Heart right ventricle (tissue), 16 donors: ENCODE measurements at regions not wholly inside any gene's neighbourhood (a gene's known extent, or its start where the extent isn't known, plus 50 kb on each side); places are given as distances from the start of the nearest gene placed in this dataset.

ENCODE experiments used
- ATAC-seq, 8 donors: fragments of 200-7000 bp; cut with Tn5 transposase; one replicate each; pipeline ENCODE4 v1.9.1; 2020; ENCODE audit warnings: mild to moderate bottlenecking in 8 of 8, moderate library complexity in 8 of 8, moderate number of reproducible peaks in 1 of 8
- DNase-seq, 2 donors: peaks; one replicate each; pipeline ENCODE4 v3.0.0-alpha.2; 2020
- H3K27ac ChIP-seq, 10 donors: fragments of 200-600 bp; sonication (generic) in 2 of 10; one replicate each; pipeline versions ENCODE4 v1.5.0 to v1.8.0; 2020 to 2022; ENCODE audit warnings: mild to moderate bottlenecking in 3 of 10
- H3K27me3 ChIP-seq, 7 donors: fragments of 200-600 bp; one replicate each; pipeline ENCODE4 v1.8.0; 2021 to 2022; ENCODE audit warnings: mild to moderate bottlenecking in 2 of 7
- H3K36me3 ChIP-seq, 9 donors: fragments of 200-600 bp; sonication (generic) in 1 of 9; one replicate each; pipeline versions ENCODE4 v1.5.0 to v1.8.0; 2020 to 2022; ENCODE audit warnings: mild to moderate bottlenecking in 2 of 9
- H3K4me1 ChIP-seq, 9 donors: fragments of 200-600 bp; sonication (generic) in 1 of 9; one replicate each; pipeline versions ENCODE4 v1.5.0 to v1.8.0; 2020 to 2022; ENCODE audit warnings: mild to moderate bottlenecking in 4 of 9
- H3K4me3 ChIP-seq, 10 donors: fragments of 200-600 bp; sonication (generic) in 2 of 10; one replicate each; pipeline versions ENCODE4 v1.5.0 to v1.8.0; 2020 to 2022; ENCODE audit warnings: mild to moderate bottlenecking in 7 of 10, moderate library complexity in 2 of 10
- H3K9me3 ChIP-seq, 11 donors: fragments of 200-600 bp in 10 of 11; sonication (generic) in 2 of 11; one replicate each; pipeline versions ENCODE4 v1.5.0 to v1.8.0; 2013 to 2022; ENCODE audit warnings: mild to moderate bottlenecking in 2 of 11, control low read depth in 1 of 11, moderate library complexity in 1 of 11
- CTCF ChIP-seq, 9 donors: fragments of 200-600 bp; sonication (generic) in 2 of 9; IDR thresholded peaks; one replicate each; pipeline versions ENCODE4 v1.5.0 to v1.8.0; 2021 to 2022; ENCODE audit warnings: antibody characterized with exemption in 9 of 9, mild to moderate bottlenecking in 5 of 9, moderate library complexity in 1 of 9
- WGBS, 2 donors: extraction: QIAGEN DNeasy Blood & Tissue Kit; methylation state at CpG; one replicate each; pipeline ENCODE4 v1.1.7; 2013; ENCODE audit warnings: inconsistent platforms in 1 of 2; 5-methylcytosine and 5-hydroxymethylcytosine counted together
- intact Hi-C, 10 donors: fragments of 100-400 bp; cut with DNase I; formaldehyde crosslinking; loops; one replicate each; pipeline versions ENCODE4 v1.11.1 to v1.14.2; 2022
- donor health status: Arrhythmogenic right ventricular cardiomyopathy.
- donor health status: ischemic (EF 13 %, LVEDD 7.1; RV severe dilation, severe dysfunction).
- donor health status: healthy with polysubstance abuse.
- donor health status: DM: no; HTN: yes; CAD: no.
- donor health status: DM: no; HTN: no; CAD: no.
- donor health status: ischemic (EF 25% LVEDD 6.9; RV normal size, moderate dysfunction).
- donor health status: ischemic (EF 25% LVEDD 5.7; RV mildly dilated, moderate dysfunction).
- donor health status: healthy.
- donor health status: DM: yes; HTN: yes; CAD: no.
- donor health status: Ischemic cardiomyopathy.
- donor health status: ischemic (EF 35%, LVEDD 5.7; RV mildly dilated, moderate dysfunction).
- donor health status: nonischemic (EF 11% LVEDD 7.7; RV severe dilation, severe dysfunction).
- donor health status: DM: yes; HTN: yes; CAD: no.
- donor health status: PGD.
- donor health status: ischemic (EF 29% LVEDD 5.4; RV normal size, mild dysfunction).
- donor health status: nonischemic (EF 23%, LVEDD 6.1; RV moderate dilation, normal function).

GRCh38 chr2:150156415-150156814 is 331.1 kb downstream of the RND3 start:
- ATAC-seq: no peak
- Histone ChIP-seq H3K9me3 (no peaks in the 10 kb centered on the region), H3K27me3 (no peaks in the 10 kb centered on the region), H3K4me3 (no peak overlapping the region), H3K27ac (no peak overlapping the region), H3K36me3 (no peaks in the 10 kb centered on the region), H3K4me1 (no peaks in the 10 kb centered on the region)
- no peak for TF ChIP-seq CTCF (IDR thresholded peaks at IDR 0.05)
- WGBS, 2 donors: 70 to 83% methylated on average over 3 of the region's 3 CpGs
- intact Hi-C loops: no loop called here
- DNase-seq: no peak

- Histone ChIP-seq H3K9me3 (no peaks in the 10 kb centered on the region), H3K4me3 (no peak overlapping the region), H3K4me1 (no peaks in the 10 kb centered on the region), H3K27me3 (no peaks in the 10 kb centered on the region), H3K36me3 (no peaks in the 10 kb centered on the region), H3K27ac (no peak overlapping the region)
- 69 to 90% methylated on average over 2 of the region's 2 CpGs for WGBS, 2 donors
- TF ChIP-seq CTCF (IDR thresholded peaks at IDR 0.05): no peak
- no peak for ATAC-seq
- DNase-seq: no peak
- intact Hi-C loops: no loop called here
Measured at GRCh38 chr2:150154308-150154797, 333.1 kb downstream of the RND3 start.

- Histone ChIP-seq H3K36me3 (no peaks in the 10 kb centered on the region), H3K27me3 (no peaks in the 10 kb centered on the region), H3K27ac (no peak overlapping the region), H3K4me1 (peaks cover 0 to 4% (median 0%) of the 10 kb centered on the region in 9 donors), H3K9me3 (no peaks in the 10 kb centered on the region), H3K4me3 (no peak overlapping the region)
- intact Hi-C loops: no loop called here
- no peak for DNase-seq
- 90 to 97% methylated on average over 2 of the region's 2 CpGs for WGBS, 2 donors
- TF ChIP-seq CTCF (IDR thresholded peaks at IDR 0.05): no peak
- ATAC-seq: no peak
Measured at GRCh38 chr2:150153646-150154307, 333.7 kb downstream of the RND3 start.

- no peak for TF ChIP-seq CTCF (IDR thresholded peaks at IDR 0.05)
- WGBS, 2 donors: 70 to 97% methylated on average over 2 of the region's 2 CpGs
- intact Hi-C loops: no loop called here
- H3K9me3 ChIP-seq: peaks cover 0 to 14% (median 0%) of the 10 kb centered on the region in 11 donors
- peaks cover 0 to 8% (median 0%) of the 10 kb centered on the region in 9 donors for H3K4me1 ChIP-seq
- no peak overlapping the region for H3K27ac ChIP-seq
- DNase-seq (no peak), ATAC-seq (no peak)
- H3K4me3 ChIP-seq: no peak overlapping the region
- no peaks in the 10 kb centered on the region for H3K27me3 ChIP-seq
- H3K36me3 ChIP-seq: no peaks in the 10 kb centered on the region
Measured at GRCh38 chr2:150152230-150152629, 335.2 kb downstream of the RND3 start.
